NCI-H510A (cell line): ENCODE measurements at regions not wholly inside any gene's neighbourhood (a gene's known extent, or its start where the extent isn't known, plus 50 kb on each side); places are given as distances from the start of the nearest gene placed in this dataset.
"Not testable (repeated sequence)": the region's sequence is repeated elsewhere in the genome, so short reads cannot be mapped to it uniquely, and the experiment has no call there.

Source experiments
- DNase-seq: peaks from one replicate; lab custom pipeline; 2025; lab: John Stamatoyannopoulos, UW

- DNase-seq, result no peak
Observed at GRCh38 chr5:99019254-99019653, 90.4 kb upstream of the CHD1 start.

- DNase-seq, result no peak
Observed at GRCh38 chr5:99010294-99010693, 81.5 kb upstream of the CHD1 start.

- not testable (repeated sequence) for DNase-seq
Observed at GRCh38 chr5:99008009-99008408, 79.2 kb upstream of the CHD1 start.

- DNase-seq, result no peak
Observed at GRCh38 chr5:99005506-99005905, 76.7 kb upstream of the CHD1 start.

- no peak for DNase-seq
Observed at GRCh38 chr5:99004960-99005359, 76.2 kb upstream of the CHD1 start.

GRCh38 chr5:99000876-99001275, 72.1 kb upstream of the CHD1 start:
- DNase-seq, result no peak

GRCh38 chr5:99000221-99000620, 71.4 kb upstream of the CHD1 start:
- DNase-seq, result no peak

- no peak for DNase-seq
Observed at GRCh38 chr5:98999631-99000030, 70.8 kb upstream of the CHD1 start.

GRCh38 chr5:98997000-98997399, 68.2 kb upstream of the CHD1 start:
- DNase-seq, result no peak

- DNase-seq, result no peak
Observed at GRCh38 chr5:98994611-98995010, 65.8 kb upstream of the CHD1 start.

- no peak for DNase-seq
Observed at GRCh38 chr5:98993512-98993911, 64.7 kb upstream of the CHD1 start.

GRCh38 chr5:98992552-98992951, 63.7 kb upstream of the CHD1 start:
- no peak for DNase-seq

GRCh38 chr5:98989727-98990126, 60.9 kb upstream of the CHD1 start:
- DNase-seq, result no peak

- DNase-seq, result no peak
Observed at GRCh38 chr5:98986587-98986986, 57.8 kb upstream of the CHD1 start.

GRCh38 chr5:98982880-98983279, 54.1 kb upstream of the CHD1 start:
- DNase-seq, result no peak
